Hepatocyte (in vitro differentiated cells): ENCODE measurements at regions not wholly inside any gene's neighbourhood (a gene's known extent, or its start where the extent isn't known, plus 50 kb on each side); places are given as distances from the start of the nearest gene placed in this dataset.
A peak's percentile ranks its signal among the peaks of the same experiment; 100 is the strongest.

ENCODE experiments used
- DNase-seq: peaks from one replicate; pipeline ENCODE4 v3.0.0-alpha.2; 2016; ENCODE audit warnings: low spot score
- H2AFZ ChIP-seq: fragments of 200-600 bp; sonication (generic); 2 replicates; pipeline ENCODE4 v1.6.0; 2016; ENCODE audit warnings: antibody characterized with exemption, mild to moderate bottlenecking
- H3K27ac ChIP-seq: fragments of 200-600 bp; sonication (generic); 2 replicates; pipeline ENCODE4 v1.5.1; 2016; ENCODE audit warnings: mild to moderate bottlenecking
- H3K27me3 ChIP-seq: fragments of 200-600 bp; sonication (generic); 2 replicates; pipeline ENCODE4 v1.6.1; 2016
- H3K36me3 ChIP-seq: fragments of 200-600 bp; sonication (generic); replicated peaks from 2 replicates; pipeline ENCODE4 v1.5.1; 2016; ENCODE audit warnings: low read depth; ENCODE audit not compliant: insufficient read depth
- H3K4me1 ChIP-seq: fragments of 200-600 bp; sonication (generic); 2 replicates; pipeline ENCODE4 v1.5.1; 2016; ENCODE audit warnings: mild to moderate bottlenecking, moderate library complexity; ENCODE audit not compliant: insufficient read depth
- H3K4me2 ChIP-seq: fragments of 200-600 bp; sonication (generic); 2 replicates; pipeline ENCODE4 v1.6.0; 2016
- H3K4me3 ChIP-seq: fragments of 200-600 bp; sonication (generic); 2 replicates; pipeline ENCODE4 v1.5.1; 2016; ENCODE audit warnings: mild to moderate bottlenecking
- H3K79me2 ChIP-seq: fragments of 200-600 bp; sonication (generic); 2 replicates; pipeline ENCODE4 v1.6.0; 2017; ENCODE audit warnings: mild to moderate bottlenecking
- H3K9me2 ChIP-seq: fragments of 200-600 bp; sonication (generic); replicated peaks from 2 replicates; pipeline ENCODE4 v1.6.0; 2017; ENCODE audit warnings: mild to moderate bottlenecking; ENCODE audit not compliant: insufficient read depth
- H3K9me3 ChIP-seq: fragments of 200-600 bp; sonication (generic); 2 replicates; pipeline ENCODE4 v1.5.1; 2016; ENCODE audit warnings: low read depth, mild to moderate bottlenecking
- H4K20me1 ChIP-seq: fragments of 200-600 bp; sonication (generic); 2 replicates; pipeline ENCODE4 v1.6.0; 2016; ENCODE audit warnings: mild to moderate bottlenecking; ENCODE audit not compliant: insufficient read depth, poor library complexity, severe bottlenecking
- CTCF ChIP-seq: fragments of 200-600 bp; sonication (generic); IDR thresholded peaks from 2 replicates; pipeline ENCODE4 v1.5.1; 2016; ENCODE audit warnings: antibody characterized with exemption, mild to moderate bottlenecking; ENCODE audit not compliant: poor library complexity
- EZH2 ChIP-seq: fragments of 200-600 bp; sonication (generic); IDR thresholded peaks from 2 replicates; pipeline ENCODE4 v1.6.1; 2016; ENCODE audit warnings: antibody characterized with exemption, mild to moderate bottlenecking, borderline replicate concordance
- EZH2phosphoT487 ChIP-seq: fragments of 200-600 bp; sonication (generic); IDR thresholded peaks from one replicate; pipeline ENCODE4 v1.6.1; 2018; ENCODE audit warnings: antibody characterized with exemption, mild to moderate bottlenecking, low read depth, moderate library complexity; ENCODE audit not compliant: unreplicated experiment, severe bottlenecking
- WGBS: methylation state at CpG from one replicate; pipeline ENCODE4 v1.1.6; 2016; ENCODE audit warnings: low lambda C conversion rate; ENCODE audit errors: missing lambda C conversion rate; 5-methylcytosine and 5-hydroxymethylcytosine counted together

- Histone ChIP-seq H3K9me3 (no peaks in the 10 kb centered on the region), H3K4me3 (no peak overlapping the region), H3K9me2 (no peaks in the 10 kb centered on the region), H3K4me2 (peak overlapping the region; percentile 39), H2AFZ (no peak overlapping the region), H3K27ac (no peak overlapping the region), H3K36me3 (no peaks in the 10 kb centered on the region), H3K79me2 (no peaks in the 10 kb centered on the region), H3K4me1 (no peaks in the 10 kb centered on the region), H4K20me1 (no peaks in the 10 kb centered on the region), H3K27me3 (no peaks in the 10 kb centered on the region)
- WGBS, result 64% methylated on average over 3 of the region's 3 CpGs
- no peak for DNase-seq
- TF ChIP-seq EZH2, result no peak
- no peak for TF ChIP-seq CTCF
- no peak for TF ChIP-seq EZH2phosphoT487
Measured at GRCh38 chr12:105426766-105427165, 96.3 kb downstream of the C12orf75 start.

GRCh38 chr12:105427883-105428282 is 97.4 kb downstream of the C12orf75 start:
- H3K27me3 ChIP-seq, result no peaks in the 10 kb centered on the region
- H3K4me2 ChIP-seq, result no peak overlapping the region
- no peaks in the 10 kb centered on the region for H3K9me3 ChIP-seq
- TF ChIP-seq EZH2 (no peak), EZH2phosphoT487 (no peak), CTCF (no peak)
- H3K36me3 ChIP-seq, result no peaks in the 10 kb centered on the region
- H3K9me2 ChIP-seq, result no peaks in the 10 kb centered on the region
- DNase-seq, result no peak
- H2AFZ ChIP-seq, result no peak overlapping the region
- no peaks in the 10 kb centered on the region for H3K79me2 ChIP-seq
- H3K27ac ChIP-seq, result no peak overlapping the region
- no peaks in the 10 kb centered on the region for H3K4me1 ChIP-seq
- no peak overlapping the region for H3K4me3 ChIP-seq
- H4K20me1 ChIP-seq, result no peaks in the 10 kb centered on the region

- Histone ChIP-seq H4K20me1 (no peaks in the 10 kb centered on the region), H3K9me3 (no peaks in the 10 kb centered on the region), H3K79me2 (no peaks in the 10 kb centered on the region), H3K27ac (no peak overlapping the region), H3K9me2 (no peaks in the 10 kb centered on the region), H3K27me3 (no peaks in the 10 kb centered on the region), H3K4me1 (no peaks in the 10 kb centered on the region), H2AFZ (no peak overlapping the region), H3K4me2 (no peak overlapping the region), H3K36me3 (no peaks in the 10 kb centered on the region), H3K4me3 (no peak overlapping the region)
- WGBS, result 94% methylated on average over 1 of the region's 1 CpG
- TF ChIP-seq EZH2phosphoT487 (no peak), EZH2 (no peak), CTCF (no peak)
- no peak for DNase-seq
Measured at GRCh38 chr12:105428793-105429395, 98.4 kb downstream of the C12orf75 start.

GRCh38 chr12:105429511-105429910 is 99.0 kb downstream of the C12orf75 start:
- Histone ChIP-seq H3K27ac (no peak overlapping the region), H2AFZ (no peak overlapping the region), H3K9me2 (no peaks in the 10 kb centered on the region), H3K27me3 (no peaks in the 10 kb centered on the region), H3K4me3 (no peak overlapping the region), H4K20me1 (no peaks in the 10 kb centered on the region), H3K9me3 (no peaks in the 10 kb centered on the region), H3K79me2 (no peaks in the 10 kb centered on the region), H3K36me3 (no peaks in the 10 kb centered on the region), H3K4me2 (no peak overlapping the region), H3K4me1 (no peaks in the 10 kb centered on the region)
- TF ChIP-seq CTCF (no peak), EZH2 (no peak), EZH2phosphoT487 (no peak)
- WGBS, result 95% methylated on average over 1 of the region's 1 CpG
- no peak for DNase-seq
